ENCODE measurements at regions not wholly inside any gene's neighbourhood (a gene's known extent, or its start where the extent isn't known, plus 50 kb on each side); places are given as distances from the start of the nearest gene placed in this dataset.

- no peak for DNase-seq (ENCODE audit: low read depth)
- TF ChIP-seq CTCF (IDR thresholded peaks at IDR 0.05; ENCODE audit: low read depth, low read length, missing control alignments) = no peak
- H3K4me3 ChIP-seq (ENCODE audit: low read depth, low read length) = no peak overlapping the region
- in situ Hi-C loops (cut with HindIII; ENCODE audit: low sequenced_read_pairs) = no loop called here
Observed at GRCh38 chr3:72380193-72380592, 468.1 kb downstream of the SHQ1 start.

- no peak overlapping the region for H3K4me3 ChIP-seq (ENCODE audit: low read depth, low read length)
- no peak for TF ChIP-seq CTCF (IDR thresholded peaks at IDR 0.05; ENCODE audit: low read depth, low read length, missing control alignments)
- in situ Hi-C loops (cut with HindIII; ENCODE audit: low sequenced_read_pairs) = no loop called here
- no peak for DNase-seq (ENCODE audit: low read depth)
Observed at GRCh38 chr3:72379500-72380187, 468.6 kb downstream of the SHQ1 start.

GRCh38 chr3:72378287-72378686 is 470.0 kb downstream of the SHQ1 start:
- no peak overlapping the region for H3K4me3 ChIP-seq (ENCODE audit: low read depth, low read length)
- in situ Hi-C loops (cut with HindIII; ENCODE audit: low sequenced_read_pairs) = no loop called here
- TF ChIP-seq CTCF (IDR thresholded peaks at IDR 0.05; ENCODE audit: low read depth, low read length, missing control alignments) = no peak
- DNase-seq (ENCODE audit: low read depth) = no peak

- no peak for DNase-seq (ENCODE audit: low read depth)
Observed at GRCh38 chr3:72376956-72377710, 471.1 kb downstream of the SHQ1 start.

GRCh38 chr3:72375237-72376076 is 472.8 kb downstream of the SHQ1 start:
- TF ChIP-seq CTCF (IDR thresholded peaks at IDR 0.05; ENCODE audit: low read depth, low read length, missing control alignments) = no peak
- in situ Hi-C loops (cut with HindIII; ENCODE audit: low sequenced_read_pairs) = no loop called here
- no peak for DNase-seq (ENCODE audit: low read depth)
- no peak overlapping the region for H3K4me3 ChIP-seq (ENCODE audit: low read depth, low read length)

More at GRCh38 chr3:72376956-72377710, 471.1 kb downstream of the SHQ1 start:
- in situ Hi-C loops (cut with HindIII; ENCODE audit: low sequenced_read_pairs) = no loop called here
- no peak overlapping the region for H3K4me3 ChIP-seq (ENCODE audit: low read depth, low read length)
- no peak for TF ChIP-seq CTCF (IDR thresholded peaks at IDR 0.05; ENCODE audit: low read depth, low read length, missing control alignments)

- in situ Hi-C loops (cut with HindIII; ENCODE audit: low sequenced_read_pairs) = no loop called here
- TF ChIP-seq CTCF (IDR thresholded peaks at IDR 0.05; ENCODE audit: low read depth, low read length, missing control alignments) = no peak
- no peak overlapping the region for H3K4me3 ChIP-seq (ENCODE audit: low read depth, low read length)
- DNase-seq (ENCODE audit: low read depth) = no peak
Observed at GRCh38 chr3:72373139-72373538, 475.1 kb downstream of the SHQ1 start.
